ENCODE measurements at regions not wholly inside any gene's neighbourhood (a gene's known extent, or its start where the extent isn't known, plus 50 kb on each side); places are given as distances from the start of the nearest gene placed in this dataset.
"Not testable (repeated sequence)": the region's sequence is repeated elsewhere in the genome, so short reads cannot be mapped to it uniquely, and the experiment has no call there.

GRCh38 chr11:69934861-69935494, 115.8 kb upstream of the FGF3 start:
- no peak for DNase-seq

- DNase-seq: no peak
These were observed 116.8 kb upstream of the FGF3 start for GRCh38 chr11:69935941-69936505.

GRCh38 chr11:69936771-69937170, 117.6 kb upstream of the FGF3 start:
- DNase-seq: no peak

- no peak for DNase-seq
These were observed 119.0 kb upstream of the FGF3 start for GRCh38 chr11:69938206-69938605.

- DNase-seq: no peak
These were observed 120.5 kb upstream of the FGF3 start for GRCh38 chr11:69939551-69940245.

GRCh38 chr11:69940246-69940610, 121.0 kb upstream of the FGF3 start:
- DNase-seq: no peak

- DNase-seq: no peak
These were observed 122.5 kb upstream of the FGF3 start for GRCh38 chr11:69941546-69942332.

GRCh38 chr11:69942333-69942820, 123.2 kb upstream of the FGF3 start:
- no peak for DNase-seq

GRCh38 chr11:69943066-69943465, 123.8 kb upstream of the FGF3 start:
- DNase-seq: no peak

- no peak for DNase-seq
These were observed 124.3 kb upstream of the FGF3 start for GRCh38 chr11:69943506-69943905.

- no peak for DNase-seq
These were observed 125.1 kb upstream of the FGF3 start for GRCh38 chr11:69944146-69944795.

GRCh38 chr11:69945157-69945556, 125.9 kb upstream of the FGF3 start:
- no peak for DNase-seq

- no peak for DNase-seq
These were observed 128.0 kb upstream of the FGF3 start for GRCh38 chr11:69947059-69947792.

GRCh38 chr11:69947793-69948255, 128.6 kb upstream of the FGF3 start:
- no peak for DNase-seq

- no peak for DNase-seq
These were observed 129.3 kb upstream of the FGF3 start for GRCh38 chr11:69948256-69949141.

- peak; percentile 56 for DNase-seq
These were observed 128.8 kb upstream of the ANO1 start for GRCh38 chr11:69949327-69949726.

GRCh38 chr11:69950120-69950519, 128.0 kb upstream of the ANO1 start:
- DNase-seq: no peak

- DNase-seq: no peak
These were observed 127.5 kb upstream of the ANO1 start for GRCh38 chr11:69950621-69951020.

- no peak for DNase-seq
These were observed 126.3 kb upstream of the ANO1 start for GRCh38 chr11:69951821-69952220.

GRCh38 chr11:69952229-69952975, 125.7 kb upstream of the ANO1 start:
- not testable (repeated sequence) for DNase-seq

Measured in GOT3 (cell line).